ENCODE measurements at regions not wholly inside any gene's neighbourhood (a gene's known extent, or its start where the extent isn't known, plus 50 kb on each side); places are given as distances from the start of the nearest gene placed in this dataset.

DNA sequence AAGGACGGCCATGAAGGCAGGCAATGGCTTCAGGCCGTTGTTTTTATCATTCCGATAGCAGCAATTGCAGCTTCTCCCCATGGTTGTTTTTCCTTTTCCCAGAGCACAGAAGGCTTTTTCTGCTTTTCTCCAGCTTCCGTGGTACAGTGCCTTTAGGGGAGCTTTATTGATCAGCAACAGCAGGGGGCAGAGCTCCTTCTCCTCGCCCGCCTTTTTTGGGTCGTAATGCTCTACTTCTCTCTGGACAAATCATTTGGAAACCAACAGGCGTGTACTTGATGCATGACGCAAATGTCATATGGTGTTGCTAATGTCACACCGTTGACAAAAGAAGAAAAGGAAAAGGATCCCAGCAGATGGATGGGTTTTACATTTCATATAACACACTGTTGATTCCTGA lies 79.7 kb upstream of the SNRK start:
- FAIRE-seq (no peak), DNase-seq (ENCODE audit: low read depth) (no peak)
- peaks cover 2% of the 10 kb centered on the region for H3K27me3 ChIP-seq (ENCODE audit: control insufficient read depth, insufficient read depth, low read length)
- no peaks in the 10 kb centered on the region for H3K36me3 ChIP-seq (ENCODE audit: control insufficient read depth, insufficient read depth, low read length)
- TF ChIP-seq, protein P1, sequence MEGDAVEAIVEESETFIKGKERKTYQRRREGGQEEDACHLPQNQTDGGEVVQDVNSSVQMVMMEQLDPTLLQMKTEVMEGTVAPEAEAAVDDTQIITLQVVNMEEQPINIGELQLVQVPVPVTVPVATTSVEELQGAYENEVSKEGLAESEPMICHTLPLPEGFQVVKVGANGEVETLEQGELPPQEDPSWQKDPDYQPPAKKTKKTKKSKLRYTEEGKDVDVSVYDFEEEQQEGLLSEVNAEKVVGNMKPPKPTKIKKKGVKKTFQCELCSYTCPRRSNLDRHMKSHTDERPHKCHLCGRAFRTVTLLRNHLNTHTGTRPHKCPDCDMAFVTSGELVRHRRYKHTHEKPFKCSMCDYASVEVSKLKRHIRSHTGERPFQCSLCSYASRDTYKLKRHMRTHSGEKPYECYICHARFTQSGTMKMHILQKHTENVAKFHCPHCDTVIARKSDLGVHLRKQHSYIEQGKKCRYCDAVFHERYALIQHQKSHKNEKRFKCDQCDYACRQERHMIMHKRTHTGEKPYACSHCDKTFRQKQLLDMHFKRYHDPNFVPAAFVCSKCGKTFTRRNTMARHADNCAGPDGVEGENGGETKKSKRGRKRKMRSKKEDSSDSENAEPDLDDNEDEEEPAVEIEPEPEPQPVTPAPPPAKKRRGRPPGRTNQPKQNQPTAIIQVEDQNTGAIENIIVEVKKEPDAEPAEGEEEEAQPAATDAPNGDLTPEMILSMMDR (IDR thresholded peaks at IDR 0.05; ENCODE audit: insufficient read depth, low read length, severe bottlenecking), result no peak
- no peak overlapping the region for H3K4me3 ChIP-seq (ENCODE audit: low read depth, low read length)

DNA sequence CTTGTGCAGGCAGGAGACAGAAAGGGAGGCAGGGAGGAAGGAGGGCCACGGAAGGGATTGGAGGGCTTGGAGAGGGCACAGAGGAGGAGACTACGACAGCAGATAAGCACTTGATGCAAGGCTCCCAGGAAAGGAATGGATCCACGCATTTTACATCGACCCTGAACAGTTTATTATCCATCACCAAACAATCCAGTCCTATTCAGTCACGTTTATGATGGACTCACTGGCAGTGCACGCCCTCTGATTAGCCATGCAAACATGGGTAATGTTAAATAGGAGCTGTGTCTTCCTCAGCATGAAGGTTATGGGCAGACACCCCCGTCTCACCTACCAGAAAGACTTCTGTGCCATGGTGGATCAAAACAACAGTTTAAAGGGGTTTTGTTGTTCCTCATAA lies 80.2 kb upstream of the SNRK start:
- FAIRE-seq, result no peak
- TF ChIP-seq, protein P1 (IDR thresholded peaks at IDR 0.05; ENCODE audit: insufficient read depth, low read length, severe bottlenecking), result no peak
- no peak overlapping the region for H3K4me3 ChIP-seq (ENCODE audit: low read depth, low read length)
- H3K27me3 ChIP-seq (ENCODE audit: control insufficient read depth, insufficient read depth, low read length), result peaks cover 3% of the 10 kb centered on the region
- DNase-seq (ENCODE audit: low read depth), result no peak
- no peaks in the 10 kb centered on the region for H3K36me3 ChIP-seq (ENCODE audit: control insufficient read depth, insufficient read depth, low read length)

DNA sequence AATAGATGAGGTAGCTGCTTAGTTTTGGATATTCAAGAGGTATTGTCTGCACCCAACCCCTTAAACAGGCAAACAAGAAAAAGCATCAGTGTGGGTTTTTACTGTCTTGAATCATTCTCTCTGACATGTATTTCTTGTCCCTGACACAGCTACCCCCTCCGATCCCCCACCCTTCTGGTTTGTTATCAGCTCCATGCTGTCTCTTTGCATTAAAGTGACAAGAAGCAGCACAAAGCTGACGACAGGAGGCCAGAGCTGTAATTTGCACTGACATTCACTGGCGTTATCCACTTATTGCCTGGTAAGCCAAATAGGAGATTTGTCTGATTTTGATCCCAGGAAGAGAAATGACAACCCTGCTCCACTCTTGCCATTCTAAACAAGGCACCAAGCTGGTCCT lies 83.3 kb upstream of the SNRK start:
- Histone ChIP-seq H3K36me3 (ENCODE audit: control insufficient read depth, insufficient read depth, low read length) (no peaks in the 10 kb centered on the region), H3K4me3 (ENCODE audit: low read depth, low read length) (no peak overlapping the region), H3K27me3 (ENCODE audit: control insufficient read depth, insufficient read depth, low read length) (peaks cover 3% of the 10 kb centered on the region)
- FAIRE-seq (no peak), DNase-seq (ENCODE audit: low read depth) (no peak)
- TF ChIP-seq, protein P1 (IDR thresholded peaks at IDR 0.05; ENCODE audit: insufficient read depth, low read length, severe bottlenecking), result no peak

DNA sequence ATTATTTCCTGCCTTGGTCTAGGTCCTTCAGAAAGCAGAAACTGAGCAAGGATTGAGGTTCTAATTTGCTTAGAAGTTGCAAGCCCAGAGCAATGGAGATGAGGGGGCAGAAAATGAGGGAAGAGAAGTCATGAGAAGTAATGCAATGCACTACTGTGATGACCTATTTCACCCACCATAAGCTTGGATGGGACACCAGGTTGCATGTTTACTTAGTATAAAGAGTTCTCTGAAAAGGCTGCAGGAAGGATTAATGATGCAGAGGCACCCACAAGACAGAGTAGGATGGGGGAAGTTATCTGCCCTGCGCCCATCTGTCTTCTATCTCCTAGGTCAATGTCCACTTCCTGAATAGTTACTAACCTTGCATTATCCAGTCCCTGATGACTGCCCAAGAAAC lies 84.8 kb upstream of the SNRK start:
- no peak for FAIRE-seq

DNA sequence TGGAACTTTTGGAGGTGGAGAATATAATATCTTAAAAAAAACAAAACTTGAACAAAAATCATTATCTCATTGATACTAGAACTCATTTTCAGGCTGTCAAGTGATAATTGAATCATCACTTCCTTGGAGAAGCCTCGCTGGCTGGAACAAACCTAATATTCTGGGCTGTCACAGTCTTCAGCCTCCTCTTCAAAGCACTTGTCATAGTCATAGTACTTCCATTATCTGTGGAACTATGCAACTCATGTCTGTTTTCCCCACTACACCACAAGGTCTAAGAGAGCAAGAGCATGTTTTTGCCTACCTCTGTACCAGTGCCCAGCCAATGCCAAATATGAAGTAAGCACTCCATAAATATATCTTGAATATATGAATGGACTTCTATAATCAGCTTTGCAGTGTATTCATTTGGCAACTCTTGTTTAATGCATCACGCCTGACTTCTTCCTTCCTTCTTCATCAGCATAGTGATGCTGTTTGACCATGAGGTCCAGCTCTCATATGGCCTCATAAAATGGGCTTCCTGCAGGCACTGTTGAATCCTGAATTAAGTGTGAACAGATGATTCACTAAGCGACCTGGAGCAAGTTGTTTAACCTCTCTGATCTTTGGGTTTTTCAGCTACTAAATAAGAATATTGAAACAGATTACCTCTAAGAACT lies 86.6 kb upstream of the SNRK start:
- FAIRE-seq, result no peak
- TF ChIP-seq, protein P1 (IDR thresholded peaks at IDR 0.05; ENCODE audit: insufficient read depth, low read length, severe bottlenecking), result no peak
- no peak for DNase-seq (ENCODE audit: low read depth)
- Histone ChIP-seq H3K36me3 (ENCODE audit: control insufficient read depth, insufficient read depth, low read length) (no peaks in the 10 kb centered on the region), H3K4me3 (ENCODE audit: low read depth, low read length) (no peak overlapping the region), H3K27me3 (ENCODE audit: control insufficient read depth, insufficient read depth, low read length) (peaks cover 3% of the 10 kb centered on the region)

More for the DNA sequence above, 84.8 kb upstream of the SNRK start:
- DNase-seq (ENCODE audit: low read depth), result no peak
- Histone ChIP-seq H3K36me3 (ENCODE audit: control insufficient read depth, insufficient read depth, low read length) (no peaks in the 10 kb centered on the region), H3K27me3 (ENCODE audit: control insufficient read depth, insufficient read depth, low read length) (peaks cover 3% of the 10 kb centered on the region), H3K4me3 (ENCODE audit: low read depth, low read length) (no peak overlapping the region)
- TF ChIP-seq, protein P1 (IDR thresholded peaks at IDR 0.05; ENCODE audit: insufficient read depth, low read length, severe bottlenecking), result no peak
